ENCODE measurements at regions not wholly inside any gene's neighbourhood (a gene's known extent, or its start where the extent isn't known, plus 50 kb on each side); places are given as distances from the start of the nearest gene placed in this dataset.

GRCh38 chr3:137385922-137386321 is 378.2 kb upstream of the SOX14 start:
- Histone ChIP-seq H3K27ac (ENCODE audit: low read depth, low read length) (no peak overlapping the region), H3K4me2 (ENCODE audit: low read depth, low read length, poor library complexity, severe bottlenecking) (no peak overlapping the region), H3K4me3 (ENCODE audit: insufficient read depth, low read length, poor library complexity, severe bottlenecking) (no peak overlapping the region), H3K9me2 (replicated peaks; ENCODE audit: insufficient read depth, low read length) (no peaks in the 10 kb centered on the region), H4K20me1 (ENCODE audit: low read depth, low read length) (no peaks in the 10 kb centered on the region), H3K79me2 (ENCODE audit: insufficient read depth, low read length) (no peaks in the 10 kb centered on the region), H3K9ac (ENCODE audit: low read length) (no peak overlapping the region), H2AFZ (ENCODE audit: low read depth, low read length, severe bottlenecking) (no peak overlapping the region), H3K9me3 (ENCODE audit: insufficient read depth, low read length) (no peaks in the 10 kb centered on the region), H3K27me3 (ENCODE audit: low read length) (no peaks in the 10 kb centered on the region), H3K36me3 (ENCODE audit: low read length) (no peaks in the 10 kb centered on the region), H3F3A (ENCODE audit: insufficient read depth) (no peaks in the 10 kb centered on the region)
- TF ChIP-seq EZH2phosphoT487 (conservative IDR thresholded peaks at IDR 0.05; ENCODE audit: low read length) (no peak), CTCF (IDR thresholded peaks at IDR 0.05; ENCODE audit: insufficient read depth, low read length, poor library complexity, severe bottlenecking) (no peak)

- Histone ChIP-seq H3F3A (ENCODE audit: insufficient read depth) (no peaks in the 10 kb centered on the region), H4K20me1 (ENCODE audit: low read depth, low read length) (no peaks in the 10 kb centered on the region), H3K36me3 (ENCODE audit: low read length) (no peaks in the 10 kb centered on the region), H2AFZ (ENCODE audit: low read depth, low read length, severe bottlenecking) (no peak overlapping the region), H3K9me2 (replicated peaks; ENCODE audit: insufficient read depth, low read length) (no peaks in the 10 kb centered on the region), H3K9ac (ENCODE audit: low read length) (no peak overlapping the region), H3K27me3 (ENCODE audit: low read length) (no peaks in the 10 kb centered on the region), H3K4me2 (ENCODE audit: low read depth, low read length, poor library complexity, severe bottlenecking) (no peak overlapping the region), H3K79me2 (ENCODE audit: insufficient read depth, low read length) (no peaks in the 10 kb centered on the region), H3K27ac (ENCODE audit: low read depth, low read length) (no peak overlapping the region), H3K9me3 (ENCODE audit: insufficient read depth, low read length) (no peaks in the 10 kb centered on the region), H3K4me3 (ENCODE audit: insufficient read depth, low read length, poor library complexity, severe bottlenecking) (no peak overlapping the region)
- TF ChIP-seq EZH2phosphoT487 (conservative IDR thresholded peaks at IDR 0.05; ENCODE audit: low read length) = no peak
These were observed 354.5 kb upstream of the SOX14 start for GRCh38 chr3:137409584-137409983.

GRCh38 chr3:137410028-137410427 is 354.1 kb upstream of the SOX14 start:
- Histone ChIP-seq H3K27me3 (ENCODE audit: low read length) (no peaks in the 10 kb centered on the region), H4K20me1 (ENCODE audit: low read depth, low read length) (no peaks in the 10 kb centered on the region), H3K27ac (ENCODE audit: low read depth, low read length) (no peak overlapping the region), H3K79me2 (ENCODE audit: insufficient read depth, low read length) (no peaks in the 10 kb centered on the region), H3K9ac (ENCODE audit: low read length) (no peak overlapping the region), H3K9me3 (ENCODE audit: insufficient read depth, low read length) (no peaks in the 10 kb centered on the region), H3K9me2 (replicated peaks; ENCODE audit: insufficient read depth, low read length) (no peaks in the 10 kb centered on the region), H3K4me3 (ENCODE audit: insufficient read depth, low read length, poor library complexity, severe bottlenecking) (no peak overlapping the region), H3K4me2 (ENCODE audit: low read depth, low read length, poor library complexity, severe bottlenecking) (no peak overlapping the region), H2AFZ (ENCODE audit: low read depth, low read length, severe bottlenecking) (no peak overlapping the region), H3K36me3 (ENCODE audit: low read length) (no peaks in the 10 kb centered on the region), H3F3A (ENCODE audit: insufficient read depth) (no peaks in the 10 kb centered on the region)
- no peak for TF ChIP-seq EZH2phosphoT487 (conservative IDR thresholded peaks at IDR 0.05; ENCODE audit: low read length)
- no peak for TF ChIP-seq CTCF (IDR thresholded peaks at IDR 0.05; ENCODE audit: insufficient read depth, low read length, poor library complexity, severe bottlenecking)

GRCh38 chr3:137420198-137420995 is 343.7 kb upstream of the SOX14 start:
- TF ChIP-seq CTCF (IDR thresholded peaks at IDR 0.05; ENCODE audit: insufficient read depth, low read length, poor library complexity, severe bottlenecking) (no peak), EZH2phosphoT487 (conservative IDR thresholded peaks at IDR 0.05; ENCODE audit: low read length) (no peak)
- no peaks in the 10 kb centered on the region for H4K20me1 ChIP-seq (ENCODE audit: low read depth, low read length)
- no peaks in the 10 kb centered on the region for H3K9me3 ChIP-seq (ENCODE audit: insufficient read depth, low read length)
- no peaks in the 10 kb centered on the region for H3K36me3 ChIP-seq (ENCODE audit: low read length)
- no peak overlapping the region for H3K9ac ChIP-seq (ENCODE audit: low read length)
- H3F3A ChIP-seq (ENCODE audit: insufficient read depth) = no peaks in the 10 kb centered on the region
- no peak overlapping the region for H3K27ac ChIP-seq (ENCODE audit: low read depth, low read length)
- no peak overlapping the region for H3K4me2 ChIP-seq (ENCODE audit: low read depth, low read length, poor library complexity, severe bottlenecking)
- H3K9me2 ChIP-seq (replicated peaks; ENCODE audit: insufficient read depth, low read length) = no peaks in the 10 kb centered on the region
- no peak overlapping the region for H2AFZ ChIP-seq (ENCODE audit: low read depth, low read length, severe bottlenecking)
- H3K4me3 ChIP-seq (ENCODE audit: insufficient read depth, low read length, poor library complexity, severe bottlenecking) = no peak overlapping the region
- no peaks in the 10 kb centered on the region for H3K27me3 ChIP-seq (ENCODE audit: low read length)
- no peaks in the 10 kb centered on the region for H3K79me2 ChIP-seq (ENCODE audit: insufficient read depth, low read length)

Data from SU-DHL-6 (cell line).